Neural progenitor cell (in vitro differentiated cells): ENCODE measurements at regions not wholly inside any gene's neighbourhood (a gene's known extent, or its start where the extent isn't known, plus 50 kb on each side); places are given as distances from the start of the nearest gene placed in this dataset.

Experiments used
- DNase-seq: peaks from one replicate; pipeline ENCODE4 v3.0.0-alpha.2; 2016; ENCODE audit warnings: low spot score
- H2AFZ ChIP-seq: fragments of 200-600 bp; sonication (generic); replicated peaks from 2 replicates; pipeline ENCODE4 v1.6.1; 2016; ENCODE audit warnings: antibody characterized with exemption
- H3F3A ChIP-seq: fragments of 200-600 bp; sonication (generic); 2 replicates; pipeline ENCODE4 v1.6.1; 2016; ENCODE audit warnings: antibody characterized with exemption, low read depth
- H3K27ac ChIP-seq: fragments of 200-600 bp; sonication (generic); 2 replicates; pipeline ENCODE4 v1.5.1; 2016; ENCODE audit warnings: mild to moderate bottlenecking
- H3K27me3 ChIP-seq: fragments of 200-600 bp; sonication (generic); 2 replicates; pipeline ENCODE4 v1.6.1; 2016; ENCODE audit warnings: mild to moderate bottlenecking, moderate library complexity
- H3K36me3 ChIP-seq: fragments of 200-600 bp; sonication (generic); 2 replicates; pipeline ENCODE4 v1.5.1; 2016
- H3K4me1 ChIP-seq: fragments of 200-600 bp; sonication (generic); 2 replicates; pipeline ENCODE4 v1.6.1; 2016; ENCODE audit warnings: mixed run types
- H3K4me2 ChIP-seq: fragments of 200-600 bp; sonication (generic); 2 replicates; pipeline ENCODE4 v1.6.1; 2016
- H3K4me3 ChIP-seq: fragments of 200-600 bp; sonication (generic); 2 replicates; pipeline ENCODE4 v1.5.1; 2016
- H3K79me2 ChIP-seq: fragments of 200-600 bp; sonication (generic); 2 replicates; pipeline ENCODE4 v1.6.1; 2016; ENCODE audit warnings: low read depth
- H3K9ac ChIP-seq: fragments of 200-600 bp; sonication (generic); 2 replicates; pipeline ENCODE4 v1.6.1; 2016
- H3K9me3 ChIP-seq: fragments of 200-600 bp; sonication (generic); 2 replicates; pipeline ENCODE4 v1.5.1; 2016; ENCODE audit warnings: low read depth
- H4K20me1 ChIP-seq: fragments of 200-600 bp; sonication (generic); 2 replicates; pipeline ENCODE4 v1.6.1; 2016; ENCODE audit warnings: low read depth
- H3K27ac Mint-ChIP-seq: 3 replicates; pipeline ENCODE4 v1.8.0; 2021; ENCODE audit warnings: mixed read lengths
- H3K27me3 Mint-ChIP-seq: 2 replicates; pipeline ENCODE4 v1.8.0; 2022; ENCODE audit warnings: low read depth, mild to moderate bottlenecking, inconsistent platforms, moderate library complexity, mixed read lengths; ENCODE audit not compliant: insufficient read depth
- H3K36me3 Mint-ChIP-seq: 3 replicates; pipeline ENCODE4 v1.8.0; 2021; ENCODE audit warnings: mixed read lengths
- H3K4me1 Mint-ChIP-seq: 3 replicates; pipeline ENCODE4 v1.8.0; 2021; ENCODE audit warnings: mixed read lengths
- H3K4me3 Mint-ChIP-seq: 3 replicates; pipeline ENCODE4 v1.8.0; 2021; ENCODE audit warnings: mild to moderate bottlenecking, moderate library complexity, mixed read lengths
- H3K9me3 Mint-ChIP-seq: 3 replicates; pipeline ENCODE4 v1.8.0; 2020; ENCODE audit warnings: mixed read lengths
- EZH2 ChIP-seq: fragments of 200-600 bp; sonication (generic); IDR thresholded peaks from 2 replicates; pipeline ENCODE4 v1.6.1; 2017; ENCODE audit warnings: antibody characterized with exemption, mild to moderate bottlenecking, moderate library complexity
- EZH2phosphoT487 ChIP-seq: fragments of 200-600 bp; sonication (generic); IDR thresholded peaks from 2 replicates; pipeline ENCODE4 v1.6.1; 2017; ENCODE audit warnings: antibody characterized with exemption
- TF ChIP-seq, protein P1 (sequence below): fragments of 200-600 bp; sonication (generic); IDR thresholded peaks from 2 replicates; pipeline ENCODE4 v1.5.1; 2017; ENCODE audit warnings: antibody characterized with exemption, mild to moderate bottlenecking

DNA sequence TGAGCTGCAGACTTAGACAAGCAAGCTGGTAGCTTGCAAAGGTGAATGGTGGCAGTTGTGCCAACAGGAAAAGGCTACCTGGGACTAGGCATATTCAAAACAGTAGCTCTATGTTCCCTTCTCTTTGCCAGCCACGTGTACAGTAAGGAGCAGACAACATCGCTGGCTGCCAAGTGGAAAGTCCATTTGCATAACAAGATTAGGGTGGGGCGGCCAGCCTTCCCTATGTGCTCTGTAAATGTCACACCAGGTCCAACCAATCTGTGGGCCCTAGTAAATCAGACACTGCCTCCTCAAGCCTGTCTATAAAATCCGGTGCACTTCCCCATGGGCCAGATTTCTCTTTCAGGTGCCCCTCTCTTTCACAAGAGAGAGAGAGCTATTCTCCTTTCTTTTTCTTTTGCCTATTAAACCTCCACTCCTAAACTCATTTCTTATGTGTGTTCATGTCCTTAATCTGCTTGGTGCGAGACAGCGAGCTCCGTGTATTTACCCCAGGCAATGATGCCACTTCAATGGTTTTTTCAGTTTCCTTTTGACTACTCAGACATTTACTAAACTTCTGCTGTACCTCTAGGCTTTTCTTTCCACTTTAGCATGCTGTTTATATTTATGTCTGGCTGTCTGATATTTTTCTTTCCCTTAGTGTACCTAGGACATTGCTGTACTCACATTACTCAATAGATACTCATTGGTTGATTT lies 297.4 kb upstream of the GCFC2 start:
- peaks cover 32% of the 10 kb centered on the region for H3K4me1 ChIP-seq
- TF ChIP-seq EZH2 (no peak), EZH2phosphoT487 (no peak)
- TF ChIP-seq, protein P1, sequence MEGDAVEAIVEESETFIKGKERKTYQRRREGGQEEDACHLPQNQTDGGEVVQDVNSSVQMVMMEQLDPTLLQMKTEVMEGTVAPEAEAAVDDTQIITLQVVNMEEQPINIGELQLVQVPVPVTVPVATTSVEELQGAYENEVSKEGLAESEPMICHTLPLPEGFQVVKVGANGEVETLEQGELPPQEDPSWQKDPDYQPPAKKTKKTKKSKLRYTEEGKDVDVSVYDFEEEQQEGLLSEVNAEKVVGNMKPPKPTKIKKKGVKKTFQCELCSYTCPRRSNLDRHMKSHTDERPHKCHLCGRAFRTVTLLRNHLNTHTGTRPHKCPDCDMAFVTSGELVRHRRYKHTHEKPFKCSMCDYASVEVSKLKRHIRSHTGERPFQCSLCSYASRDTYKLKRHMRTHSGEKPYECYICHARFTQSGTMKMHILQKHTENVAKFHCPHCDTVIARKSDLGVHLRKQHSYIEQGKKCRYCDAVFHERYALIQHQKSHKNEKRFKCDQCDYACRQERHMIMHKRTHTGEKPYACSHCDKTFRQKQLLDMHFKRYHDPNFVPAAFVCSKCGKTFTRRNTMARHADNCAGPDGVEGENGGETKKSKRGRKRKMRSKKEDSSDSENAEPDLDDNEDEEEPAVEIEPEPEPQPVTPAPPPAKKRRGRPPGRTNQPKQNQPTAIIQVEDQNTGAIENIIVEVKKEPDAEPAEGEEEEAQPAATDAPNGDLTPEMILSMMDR, result no peak
- no peaks in the 10 kb centered on the region for H3K27me3 ChIP-seq
- no peaks in the 10 kb centered on the region for H3K79me2 ChIP-seq
- DNase-seq, result peak; percentile 37
- H3K9ac ChIP-seq, result no peak overlapping the region
- Mint-ChIP-seq H3K4me3 (no peak overlapping the region), H3K36me3 (no peaks in the 10 kb centered on the region), H3K27ac (no peak overlapping the region), H3K4me1 (peaks cover 18% of the 10 kb centered on the region), H3K27me3 (no peaks in the 10 kb centered on the region), H3K9me3 (no peaks in the 10 kb centered on the region)
- H3K4me3 ChIP-seq, result no peak overlapping the region
- no peaks in the 10 kb centered on the region for H3F3A ChIP-seq
- H3K4me2 ChIP-seq, result no peak overlapping the region
- H3K9me3 ChIP-seq, result no peaks in the 10 kb centered on the region
- H4K20me1 ChIP-seq, result no peaks in the 10 kb centered on the region
- H3K36me3 ChIP-seq, result no peaks in the 10 kb centered on the region
- no peak overlapping the region for H2AFZ ChIP-seq
- H3K27ac ChIP-seq, result no peak overlapping the region

DNA sequence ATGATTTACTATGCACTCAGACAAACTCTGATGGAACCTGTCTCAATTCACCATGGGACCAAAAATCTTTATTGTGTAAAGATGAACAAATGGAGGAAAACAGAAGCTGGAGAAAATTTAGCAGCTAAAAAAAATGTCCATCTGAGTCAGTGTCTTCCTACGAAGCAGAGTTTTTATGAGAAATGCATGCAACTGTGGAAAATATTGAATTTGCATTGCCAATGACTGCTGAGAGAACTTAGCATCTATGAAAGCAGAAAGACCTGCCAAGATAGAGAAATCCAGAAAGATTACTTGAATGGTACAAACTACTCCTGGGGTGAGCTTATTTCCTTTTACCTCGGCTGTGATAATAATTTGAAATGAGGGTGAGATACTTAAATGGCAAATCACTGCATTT lies 289.7 kb upstream of the GCFC2 start:
- TF ChIP-seq EZH2 (no peak), EZH2phosphoT487 (no peak)
- TF ChIP-seq, protein P1, result no peak
- H3K4me3 Mint-ChIP-seq, result no peak overlapping the region
- H3K4me1 Mint-ChIP-seq, result no peaks in the 10 kb centered on the region
- peaks cover 3% of the 10 kb centered on the region for H3K27me3 Mint-ChIP-seq
- no peak overlapping the region for H3K27ac Mint-ChIP-seq
- Histone ChIP-seq H3K36me3 (no peaks in the 10 kb centered on the region), H3K4me1 (no peaks in the 10 kb centered on the region), H4K20me1 (no peaks in the 10 kb centered on the region), H3F3A (no peaks in the 10 kb centered on the region), H3K4me2 (no peak overlapping the region), H2AFZ (no peak overlapping the region), H3K27ac (no peak overlapping the region), H3K27me3 (no peaks in the 10 kb centered on the region), H3K9ac (no peak overlapping the region), H3K9me3 (no peaks in the 10 kb centered on the region), H3K4me3 (no peak overlapping the region), H3K79me2 (no peaks in the 10 kb centered on the region)
- no peak for DNase-seq
- H3K9me3 Mint-ChIP-seq, result peaks cover 6% of the 10 kb centered on the region
- H3K36me3 Mint-ChIP-seq, result no peaks in the 10 kb centered on the region

DNA sequence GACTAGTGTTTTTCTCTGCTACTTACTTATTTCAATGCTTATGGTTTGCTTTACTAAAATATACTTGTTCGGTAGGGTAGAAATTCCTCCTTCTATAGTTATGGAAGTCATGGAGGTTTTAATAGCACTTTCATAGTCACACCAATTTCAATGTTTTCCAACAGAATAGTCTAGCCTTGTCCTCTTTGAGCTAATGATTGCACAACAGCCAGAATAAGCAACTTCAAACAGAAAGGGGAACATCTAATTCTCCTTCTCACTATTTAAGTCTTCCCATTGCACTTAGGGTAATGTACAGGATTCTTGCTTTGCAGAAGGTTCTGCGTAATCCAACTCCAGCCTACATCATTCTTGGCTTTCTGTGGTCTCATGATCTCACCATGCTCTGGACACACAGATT lies 287.7 kb upstream of the GCFC2 start:
- no peak for DNase-seq
- Mint-ChIP-seq H3K27me3 (peaks cover 3% of the 10 kb centered on the region), H3K9me3 (peaks cover 14% of the 10 kb centered on the region), H3K4me3 (no peak overlapping the region), H3K27ac (no peak overlapping the region), H3K4me1 (no peaks in the 10 kb centered on the region), H3K36me3 (no peaks in the 10 kb centered on the region)
- Histone ChIP-seq H3K79me2 (no peaks in the 10 kb centered on the region), H3K4me2 (no peak overlapping the region), H3K36me3 (no peaks in the 10 kb centered on the region), H3K9me3 (no peaks in the 10 kb centered on the region), H2AFZ (no peak overlapping the region), H3K4me3 (no peak overlapping the region), H3K4me1 (no peaks in the 10 kb centered on the region), H3K27me3 (no peaks in the 10 kb centered on the region), H3K9ac (no peak overlapping the region), H3K27ac (no peak overlapping the region), H4K20me1 (no peaks in the 10 kb centered on the region), H3F3A (no peaks in the 10 kb centered on the region)
- TF ChIP-seq EZH2 (no peak), EZH2phosphoT487 (no peak)
- TF ChIP-seq, protein P1, result no peak
